HG03571 (cell line): ENCODE measurements at regions not wholly inside any gene's neighbourhood (a gene's known extent, or its start where the extent isn't known, plus 50 kb on each side); places are given as distances from the start of the nearest gene placed in this dataset.
A peak's percentile ranks its signal among the peaks of the same experiment; 100 is the strongest.

Experiments
- ATAC-seq: cut with Tn5 transposase; IDR thresholded peaks from one replicate; pipeline ENCODE4 v1.9.1; 2021; ENCODE audit not compliant: unreplicated experiment

DNA sequence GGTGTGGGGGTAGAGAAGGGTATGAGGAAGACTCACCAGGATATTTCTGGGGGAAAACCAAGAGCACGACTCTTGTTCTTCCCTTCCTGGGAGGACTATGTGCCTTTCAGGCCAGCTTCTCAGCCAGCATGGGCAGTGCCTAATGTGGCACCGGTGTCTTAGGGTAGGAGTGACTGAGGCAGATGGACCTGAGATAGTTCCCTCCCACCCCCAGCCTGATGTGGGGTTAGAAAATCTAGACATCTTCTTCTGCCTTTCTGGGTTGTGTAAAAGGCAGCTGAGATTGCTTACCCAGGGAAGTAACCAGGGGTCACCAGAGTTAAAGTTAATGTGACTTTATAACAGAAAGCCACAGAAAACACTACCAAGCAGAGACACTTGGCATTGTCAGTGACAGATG lies 127.3 kb downstream of the TMA16 start:
- ATAC-seq = no peak

DNA sequence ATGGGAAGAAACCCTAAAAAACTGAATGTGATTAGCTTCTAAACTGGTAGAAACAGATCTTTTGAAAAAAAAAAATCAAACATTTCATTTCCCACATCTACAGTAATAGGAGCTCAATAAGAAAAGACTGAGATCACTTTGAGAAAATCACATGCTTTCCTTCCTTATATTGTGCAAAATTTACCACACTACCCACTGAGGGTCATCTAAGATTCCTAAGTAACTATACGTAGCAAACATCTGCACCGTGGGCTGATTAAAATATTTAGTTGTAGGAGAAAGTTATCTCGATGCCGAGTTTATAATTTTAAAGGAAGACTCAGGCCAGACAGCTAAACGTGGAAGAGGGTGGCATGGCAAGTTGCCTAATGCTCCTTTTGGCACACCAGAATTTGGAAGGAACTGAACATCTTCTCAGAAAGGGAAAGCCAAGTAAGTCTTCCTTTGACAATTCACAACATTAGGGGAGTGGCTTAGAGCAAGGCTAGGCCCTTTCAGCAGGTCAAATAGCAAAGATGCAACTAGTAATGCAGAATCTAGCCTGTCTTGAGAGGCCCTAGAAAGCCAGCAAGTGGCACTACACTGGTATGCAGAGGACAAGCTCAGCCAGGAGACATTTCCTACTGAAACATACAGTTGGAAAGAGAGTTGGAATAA lies 128.0 kb downstream of the TMA16 start:
- ATAC-seq = no peak

DNA sequence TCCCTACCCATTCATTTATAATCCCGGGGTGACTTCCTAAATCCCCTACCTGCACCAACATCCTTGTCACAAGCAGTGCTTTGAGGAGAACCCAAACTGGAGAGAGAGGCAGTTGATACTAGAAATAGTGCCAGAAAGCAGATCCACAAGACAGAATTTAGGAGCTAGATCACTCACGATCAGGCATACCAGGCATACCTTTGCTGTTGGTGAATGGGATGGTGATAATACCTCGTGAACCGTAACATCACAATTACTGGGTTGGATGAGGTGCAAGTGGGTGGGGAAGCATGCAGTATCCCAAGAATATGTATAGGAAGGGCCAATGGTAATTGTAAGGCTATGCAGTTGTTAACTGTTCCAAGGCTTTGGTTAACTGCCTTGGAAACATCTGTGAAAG lies 129.3 kb downstream of the TMA16 start:
- ATAC-seq = no peak

DNA sequence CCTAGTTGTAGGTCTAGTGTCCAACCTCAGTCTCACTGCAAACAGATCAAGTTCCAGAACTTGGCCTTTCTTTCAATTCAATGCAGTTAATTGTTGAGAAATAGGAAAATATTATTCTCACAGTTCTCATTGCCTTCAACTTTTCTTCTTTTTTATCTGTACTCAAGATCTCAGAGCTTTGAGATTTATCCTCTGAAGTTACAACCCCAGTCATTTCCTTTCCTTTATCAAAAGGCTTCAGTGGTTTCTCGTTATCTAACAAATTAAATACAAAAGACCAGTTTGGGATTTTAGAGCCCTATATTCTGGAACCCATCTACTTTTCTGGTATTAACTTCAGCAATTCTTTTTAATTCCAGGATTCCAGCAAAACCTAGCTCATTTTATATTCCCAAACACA lies 130.2 kb downstream of the TMA16 start:
- ATAC-seq = no peak

DNA sequence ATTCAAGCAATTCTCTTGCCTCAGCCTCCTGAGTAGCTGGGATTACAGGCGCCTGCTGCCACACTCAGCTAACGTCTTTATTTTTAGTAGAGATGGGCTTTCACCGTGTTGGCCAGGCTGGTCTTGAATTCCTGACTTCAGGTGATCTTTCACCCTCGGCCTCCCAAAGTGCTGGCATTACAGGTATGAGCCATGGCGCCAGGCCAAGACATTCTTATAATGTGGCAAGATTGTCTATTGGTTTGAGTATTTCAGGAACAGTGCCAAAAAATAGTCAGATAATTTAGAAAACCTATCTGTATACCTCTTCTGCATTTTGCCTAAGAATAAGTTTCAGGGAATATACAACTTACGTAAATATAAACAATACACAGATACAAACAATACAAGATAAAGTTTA lies 136.8 kb downstream of the TMA16 start:
- ATAC-seq = no peak

DNA sequence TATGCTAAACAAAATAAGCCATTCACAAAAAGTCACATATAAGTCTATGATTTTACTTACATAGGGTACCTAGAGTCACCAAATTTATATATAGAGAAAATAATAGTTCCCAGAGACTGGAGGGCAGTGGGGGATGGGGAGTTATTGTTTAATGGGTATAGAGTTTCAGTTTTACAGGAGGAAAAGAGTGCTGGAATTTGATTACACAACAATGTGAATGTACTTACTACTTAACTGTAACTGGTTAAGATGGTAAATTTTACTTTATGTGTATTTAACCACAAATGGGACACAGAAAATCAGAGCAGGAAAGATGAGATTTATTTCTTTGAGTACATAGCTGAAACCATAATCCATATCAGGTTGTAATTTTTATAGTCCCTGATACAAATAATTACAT lies 144.4 kb downstream of the TMA16 start:
- ATAC-seq = no peak

DNA sequence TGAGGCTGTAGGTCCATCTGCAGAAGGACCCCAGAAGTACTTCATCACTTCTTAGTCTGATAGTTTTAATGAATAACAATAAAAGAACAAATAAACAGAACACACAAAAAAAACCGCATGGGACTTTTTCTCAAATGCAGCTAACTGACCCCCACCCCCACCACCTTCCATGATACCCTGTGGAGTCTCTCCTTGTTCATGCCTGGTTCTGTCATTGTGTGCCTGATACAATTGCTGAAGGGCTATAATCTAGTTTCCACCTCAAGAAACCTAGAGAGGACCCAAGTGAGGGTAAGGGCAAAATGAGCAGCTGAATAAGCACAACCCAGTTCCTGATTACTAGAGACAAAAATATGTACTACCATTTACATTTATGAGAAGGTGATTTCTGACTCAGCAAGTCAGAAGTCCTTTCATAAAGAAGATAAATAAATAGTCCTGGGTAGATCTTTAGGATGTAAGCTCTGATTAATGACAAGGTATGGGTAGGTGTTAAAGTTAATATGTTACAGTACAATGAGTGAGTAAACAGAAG lies 155.1 kb downstream of the TMA16 start:
- no peak for ATAC-seq

DNA sequence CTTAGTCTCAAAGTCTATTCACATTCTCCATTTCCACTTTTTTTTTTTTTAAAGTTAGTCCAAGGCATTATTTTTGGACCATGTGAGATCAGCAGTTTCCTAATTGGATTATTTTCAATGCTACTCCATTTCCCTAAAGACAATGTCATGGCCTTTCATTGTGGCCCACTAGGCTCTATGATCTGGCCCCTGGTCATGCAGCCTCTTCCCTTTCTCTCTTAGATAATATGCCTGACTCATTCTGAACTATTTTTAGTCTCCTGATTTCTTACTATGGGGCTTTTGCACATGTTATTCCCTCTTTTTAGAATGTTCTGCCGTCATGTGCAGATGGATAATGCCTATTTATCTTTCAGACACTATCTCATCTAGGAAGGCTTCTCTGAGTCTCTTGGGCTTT lies 157.3 kb downstream of the TMA16 start:
- no peak for ATAC-seq

DNA sequence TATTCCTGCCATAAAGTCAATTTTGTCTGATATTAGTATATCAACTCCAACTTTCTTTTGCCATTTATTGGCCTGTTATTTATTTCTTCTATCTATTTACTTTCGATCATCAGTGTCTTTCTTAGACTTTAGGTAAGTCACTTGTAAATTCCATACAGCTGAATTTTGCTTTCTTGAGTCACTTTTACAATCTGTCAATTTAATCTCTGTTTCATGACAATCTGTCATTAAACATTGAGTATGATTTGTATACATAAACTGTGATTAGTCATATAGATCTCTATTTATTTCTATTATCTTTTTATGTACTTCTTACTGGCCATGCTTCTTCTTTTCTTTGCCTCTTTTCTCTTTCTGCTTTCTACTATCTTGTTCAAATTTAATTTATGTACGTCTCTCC lies 160.1 kb downstream of the TMA16 start:
- no peak for ATAC-seq

DNA sequence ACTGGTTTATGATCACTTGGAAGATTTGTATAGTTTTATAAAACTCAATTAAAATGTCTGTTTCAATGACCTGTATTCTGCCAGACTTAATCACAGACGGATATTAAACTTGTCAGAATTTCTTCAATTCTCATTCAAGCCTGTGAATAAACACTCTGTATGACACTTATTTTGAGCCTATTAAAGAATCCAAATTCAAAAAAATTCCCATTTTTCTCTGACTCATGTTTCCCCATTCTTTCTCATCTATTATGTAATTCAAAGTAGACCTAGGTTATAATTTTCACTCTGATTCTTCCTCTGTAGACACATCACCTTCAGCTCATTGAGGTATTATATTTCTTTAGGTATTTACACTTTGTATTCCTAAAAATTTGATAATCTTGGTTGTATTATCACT lies 166.1 kb downstream of the TMA16 start:
- no peak for ATAC-seq

DNA sequence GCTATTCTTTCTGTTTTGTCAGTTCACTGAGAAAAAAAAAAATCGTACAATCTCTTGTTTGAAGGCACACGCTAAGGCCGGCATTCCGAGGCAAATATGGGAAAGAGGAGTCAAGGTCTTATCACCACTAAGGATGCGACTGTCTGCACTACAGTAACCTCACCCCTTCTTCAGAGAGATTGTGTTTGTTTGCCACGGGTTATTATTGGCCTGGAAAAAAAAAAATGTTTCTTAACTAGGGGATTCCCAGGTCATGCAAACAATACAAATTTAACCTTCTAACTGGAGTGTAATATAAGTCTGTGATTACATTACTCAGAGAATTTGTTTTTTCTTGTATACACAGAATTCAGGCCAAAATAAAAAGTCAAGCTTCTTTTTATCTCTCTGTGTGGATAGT lies 168.3 kb downstream of the TMA16 start:
- ATAC-seq = no peak

DNA sequence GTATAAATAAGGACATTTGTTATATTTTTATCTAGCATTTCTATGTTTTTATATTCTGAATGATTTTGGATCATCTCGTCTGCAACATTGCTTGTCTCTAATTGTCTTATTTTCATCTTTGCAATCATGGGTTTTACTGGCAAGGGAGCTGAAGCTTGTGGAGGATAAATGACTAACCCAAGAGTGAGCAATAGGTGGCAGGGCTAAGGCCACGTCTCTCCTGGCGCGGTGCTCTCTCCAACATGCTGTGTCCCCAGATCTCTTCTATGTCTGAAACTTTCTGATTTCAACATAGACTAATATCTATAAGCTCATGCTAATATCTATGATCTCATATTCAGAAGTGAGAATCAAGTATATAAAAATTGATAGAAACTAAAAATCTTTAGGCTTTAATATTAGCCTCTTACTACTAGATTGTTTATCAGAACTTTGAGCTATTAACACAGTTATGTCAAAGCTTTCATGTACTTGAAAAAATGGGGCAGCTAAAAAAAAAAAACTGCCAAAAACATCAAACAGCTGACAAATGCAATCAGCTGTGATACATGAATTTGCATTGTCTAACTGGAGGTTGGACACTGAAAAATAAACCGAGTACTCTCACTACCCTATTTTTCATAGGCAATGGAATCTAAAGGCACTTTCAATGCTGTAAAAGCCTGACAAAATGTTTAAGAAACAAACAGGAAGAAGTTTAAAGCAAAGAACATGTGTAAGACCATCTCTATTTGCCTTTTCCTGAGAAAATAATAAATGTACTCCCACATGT lies 169.2 kb downstream of the TMA16 start:
- peak; percentile 76 for ATAC-seq

DNA sequence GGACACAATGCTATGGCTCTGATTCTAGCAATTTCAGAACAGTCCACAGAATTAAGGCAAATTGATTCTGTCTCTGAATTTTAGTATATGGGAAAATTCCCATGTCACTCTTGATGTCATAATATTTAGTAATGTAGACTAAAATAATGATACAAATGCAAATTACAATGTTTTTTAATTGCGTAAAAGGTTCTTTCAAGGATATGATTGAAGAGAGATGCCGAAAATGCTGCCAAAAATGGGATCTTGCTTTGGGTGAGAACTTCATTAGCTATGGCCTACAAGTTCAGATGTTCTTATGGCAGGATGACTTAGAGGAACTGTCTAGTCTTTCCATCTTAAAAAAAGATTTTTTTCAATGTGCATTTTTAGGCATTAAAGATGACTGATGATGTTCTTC lies 170.6 kb downstream of the TMA16 start:
- no peak for ATAC-seq

DNA sequence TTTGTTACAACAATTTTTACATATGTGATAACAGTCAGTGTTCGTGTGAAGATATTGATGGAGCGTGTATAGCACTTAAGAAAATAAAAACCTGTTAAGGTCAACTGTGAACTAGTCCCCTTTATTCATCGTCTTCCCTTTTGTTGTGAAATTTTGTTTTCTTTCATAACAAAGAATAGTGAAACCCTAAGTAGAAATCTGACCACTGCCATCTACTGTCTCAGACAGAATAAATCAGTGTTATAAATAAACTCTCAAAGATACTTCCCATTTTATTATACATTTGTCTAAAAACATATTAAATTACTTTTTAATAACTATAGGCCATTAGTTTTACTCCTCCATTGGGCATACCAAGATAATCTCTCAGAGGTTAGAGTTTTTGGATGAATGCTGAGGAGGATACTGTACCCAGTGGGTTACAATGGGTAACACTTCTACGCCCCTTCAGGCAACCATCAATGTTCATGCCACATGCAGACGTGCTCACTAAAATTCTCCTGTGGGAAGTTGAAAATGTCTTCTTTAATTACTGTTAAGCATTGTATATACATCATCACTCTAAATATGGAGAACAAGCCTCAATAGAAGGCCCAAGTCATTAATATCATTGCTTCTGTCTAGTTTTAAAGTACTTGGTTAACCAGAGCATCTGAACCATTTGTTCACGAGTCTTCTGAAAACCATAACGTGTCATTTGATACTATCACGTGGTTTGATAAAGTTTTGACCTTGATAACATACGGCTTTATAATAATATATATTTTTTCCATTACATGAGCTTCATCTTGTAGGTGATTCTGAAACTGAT lies 171.2 kb downstream of the TMA16 start:
- peak; percentile 37 for ATAC-seq

DNA sequence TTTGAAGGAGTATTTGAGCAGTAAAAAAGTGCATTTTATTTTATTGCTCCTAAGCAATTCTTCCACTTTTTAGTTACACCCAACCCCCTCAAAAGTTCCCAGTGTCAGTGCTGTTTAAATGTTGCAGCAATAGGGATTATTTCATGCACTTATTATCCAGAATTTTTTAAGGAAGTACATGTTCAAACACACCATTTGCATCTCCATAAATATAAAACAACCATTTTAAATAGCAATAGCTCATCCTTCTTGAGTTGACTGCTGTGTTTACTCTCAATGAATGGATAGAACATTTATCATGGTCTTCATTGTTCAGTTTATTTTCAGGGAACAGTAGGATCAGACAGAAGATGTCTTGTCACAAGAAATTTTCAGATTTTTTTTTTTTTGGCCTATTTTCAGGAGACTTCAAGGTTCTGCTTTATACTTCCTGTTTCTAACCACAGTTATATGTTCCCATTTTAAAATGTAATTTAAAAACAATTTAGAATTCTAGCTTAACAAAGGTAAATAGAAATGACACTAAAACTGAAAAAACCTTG lies 171.9 kb downstream of the TMA16 start:
- no peak for ATAC-seq

DNA sequence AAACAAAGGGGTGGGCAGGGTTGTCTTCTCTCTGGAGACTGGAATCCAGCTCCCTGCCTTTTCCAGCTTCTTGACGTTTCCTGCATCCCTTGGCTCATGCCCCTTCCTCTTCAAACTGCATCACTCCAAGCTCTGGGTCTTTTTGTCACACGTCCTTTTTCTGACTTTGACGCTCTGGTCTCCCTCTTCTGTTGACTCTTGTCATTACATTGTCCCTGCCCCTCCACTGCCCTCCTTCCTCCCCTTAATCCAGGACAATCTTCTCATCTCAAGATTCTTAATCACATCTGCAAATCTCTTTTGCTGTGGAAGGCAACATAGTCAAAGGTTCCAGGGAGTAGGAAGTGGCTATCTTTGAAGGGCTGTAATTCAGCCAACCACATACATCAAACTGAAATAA lies 178.3 kb downstream of the TMA16 start:
- ATAC-seq = no peak

DNA sequence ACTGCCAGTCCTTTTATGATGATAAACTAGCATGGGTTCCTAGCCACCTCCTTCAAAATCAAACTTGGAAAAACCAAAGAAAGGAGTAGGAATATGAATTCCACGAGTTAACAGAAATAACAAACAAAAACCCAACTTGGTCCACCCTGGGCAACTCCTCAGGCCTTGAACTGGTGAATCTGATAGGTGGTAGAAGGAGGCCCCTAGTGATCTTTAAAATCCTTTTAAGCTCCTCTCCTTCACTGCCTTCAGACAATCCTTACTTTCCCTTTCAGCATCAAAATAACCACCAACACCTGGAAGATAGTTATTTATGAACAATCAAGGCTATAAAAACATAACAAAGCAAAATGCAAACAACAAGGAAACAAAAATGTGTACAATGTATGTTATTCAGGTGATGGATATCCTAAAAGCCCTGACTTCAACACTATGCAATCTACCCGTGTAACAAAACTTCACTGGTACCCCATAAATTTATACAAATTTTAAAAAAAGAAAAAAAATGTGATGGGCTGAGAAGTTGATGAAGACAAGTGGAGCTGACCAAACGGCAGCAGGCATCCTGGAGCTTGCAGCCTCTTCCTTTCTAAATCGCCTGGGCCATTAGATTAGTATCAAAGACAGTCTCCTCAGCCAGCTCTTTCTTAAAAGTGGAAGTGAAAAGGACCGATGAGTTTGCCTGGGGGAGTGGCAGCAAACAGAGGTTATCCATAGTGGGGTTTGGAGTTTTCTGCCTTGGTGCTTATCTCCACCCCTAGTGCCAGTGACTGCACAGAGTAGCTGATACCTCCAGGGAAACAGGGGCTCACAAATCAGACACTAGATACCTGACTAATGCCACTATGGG lies 179.6 kb downstream of the TMA16 start:
- ATAC-seq = no peak

DNA sequence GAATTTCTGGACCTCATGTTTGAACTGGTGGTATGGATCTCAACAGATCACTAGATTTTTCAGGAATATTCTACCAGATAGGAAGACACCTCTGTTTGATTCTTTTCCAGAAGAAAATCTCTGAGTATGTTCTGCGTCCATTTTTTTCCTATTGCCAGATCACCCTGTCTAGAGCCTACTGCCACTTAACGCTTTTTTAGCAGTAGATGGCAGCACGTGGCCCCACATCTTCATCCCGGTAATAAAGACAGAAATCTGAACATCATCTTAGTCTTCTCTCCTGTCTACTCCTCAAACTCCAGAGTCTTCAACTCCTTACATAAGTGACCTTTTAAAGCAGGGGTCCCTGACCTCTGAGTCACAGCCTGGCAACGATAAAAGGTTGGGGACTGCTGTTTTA lies 184.7 kb downstream of the TMA16 start:
- ATAC-seq = no peak

DNA sequence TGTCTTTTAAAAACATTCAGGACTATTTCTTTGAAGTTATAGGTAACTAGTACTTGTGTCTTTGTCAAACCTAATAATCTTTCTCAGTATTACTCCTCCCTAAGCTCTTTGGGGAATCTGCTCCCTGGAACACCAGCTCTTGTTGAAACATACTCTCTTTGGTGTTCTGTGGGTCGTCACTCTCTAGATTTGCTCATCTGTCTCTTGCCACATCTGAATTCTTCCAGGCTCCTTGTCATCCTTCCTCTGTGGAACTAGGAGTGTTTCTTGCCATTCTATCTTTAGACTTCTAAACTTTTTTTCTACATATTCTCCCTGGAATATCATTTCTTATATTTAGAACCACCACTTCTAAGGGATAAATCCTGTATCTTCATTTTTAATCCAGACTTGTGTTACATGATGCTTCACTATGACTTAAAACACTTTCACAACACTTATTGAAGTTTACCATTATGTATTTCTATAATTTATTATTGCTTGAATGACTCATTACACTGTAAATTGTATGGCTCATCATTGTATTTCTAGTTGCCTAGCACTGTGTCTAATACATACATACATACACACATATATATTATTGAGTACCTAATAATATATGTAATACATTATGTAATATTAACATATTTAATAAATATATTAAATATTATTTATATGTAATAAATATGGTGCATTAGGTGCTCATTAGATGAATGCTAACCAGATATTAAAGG lies 186.1 kb downstream of the TMA16 start:
- no peak for ATAC-seq
